Pulmonary artery endothelial cell (primary cell): ENCODE measurements at regions not wholly inside any gene's neighbourhood (a gene's known extent, or its start where the extent isn't known, plus 50 kb on each side); places are given as distances from the start of the nearest gene placed in this dataset.

ENCODE experiments used
- DNase-seq: peaks from one replicate; pipeline ENCODE4 v3.0.0-alpha.2; 2011; ENCODE audit warnings: low read depth, low spot score

GRCh38 chr15:95930659-95931375 lies 399.7 kb upstream of the NR2F2 start:
- DNase-seq, result no peak

GRCh38 chr15:95931619-95932018 lies 398.9 kb upstream of the NR2F2 start:
- no peak for DNase-seq

GRCh38 chr15:95932141-95932540 lies 398.4 kb upstream of the NR2F2 start:
- no peak for DNase-seq

GRCh38 chr15:95932676-95933075 lies 397.8 kb upstream of the NR2F2 start:
- no peak for DNase-seq

- no peak for DNase-seq
Measured at GRCh38 chr15:95935852-95936251, 394.6 kb upstream of the NR2F2 start.

- no peak for DNase-seq
Measured at GRCh38 chr15:95937128-95937528, 393.4 kb upstream of the NR2F2 start.

GRCh38 chr15:95940431-95940985 lies 390.0 kb upstream of the NR2F2 start:
- DNase-seq, result no peak

- DNase-seq, result no peak
Measured at GRCh38 chr15:95944193-95944592, 386.3 kb upstream of the NR2F2 start.

GRCh38 chr15:95944661-95945255 lies 385.7 kb upstream of the NR2F2 start:
- DNase-seq, result no peak

GRCh38 chr15:95946241-95946640 lies 384.3 kb upstream of the NR2F2 start:
- DNase-seq, result no peak

- no peak for DNase-seq
Measured at GRCh38 chr15:95946926-95947325, 383.6 kb upstream of the NR2F2 start.

GRCh38 chr15:95948411-95948810 lies 382.1 kb upstream of the NR2F2 start:
- DNase-seq, result no peak

GRCh38 chr15:95953032-95953431 lies 377.5 kb upstream of the NR2F2 start:
- no peak for DNase-seq

- DNase-seq, result no peak
Measured at GRCh38 chr15:95957861-95958260, 372.6 kb upstream of the NR2F2 start.

GRCh38 chr15:95958382-95958781 lies 372.1 kb upstream of the NR2F2 start:
- DNase-seq, result no peak

GRCh38 chr15:95968856-95969255 lies 361.6 kb upstream of the NR2F2 start:
- no peak for DNase-seq

GRCh38 chr15:95970326-95970725 lies 360.2 kb upstream of the NR2F2 start:
- no peak for DNase-seq

GRCh38 chr15:95972041-95972553 lies 358.4 kb upstream of the NR2F2 start:
- no peak for DNase-seq

GRCh38 chr15:95972812-95973211 lies 357.7 kb upstream of the NR2F2 start:
- DNase-seq, result no peak

- no peak for DNase-seq
Measured at GRCh38 chr15:95973566-95974256, 356.8 kb upstream of the NR2F2 start.

GRCh38 chr15:95975212-95975611 lies 355.3 kb upstream of the NR2F2 start:
- DNase-seq, result no peak

- DNase-seq, result no peak
Measured at GRCh38 chr15:95979286-95979685, 351.2 kb upstream of the NR2F2 start.
